Activated naive CD4-positive, alpha-beta T cell treated with anti-CD3 and anti-CD28 coated beads, Interleukin-2, amount 50 U/mL, for 16 hours (primary cell): ENCODE measurements at regions not wholly inside any gene's neighbourhood (a gene's known extent, or its start where the extent isn't known, plus 50 kb on each side); places are given as distances from the start of the nearest gene placed in this dataset.
"Not testable (repeated sequence)": the region's sequence is repeated elsewhere in the genome, so short reads cannot be mapped to it uniquely, and the experiment has no call there.

Experiments
- DNase-seq: peaks from one replicate; pipeline ENCODE4 v3.0.0-alpha.2; 2020

DNA sequence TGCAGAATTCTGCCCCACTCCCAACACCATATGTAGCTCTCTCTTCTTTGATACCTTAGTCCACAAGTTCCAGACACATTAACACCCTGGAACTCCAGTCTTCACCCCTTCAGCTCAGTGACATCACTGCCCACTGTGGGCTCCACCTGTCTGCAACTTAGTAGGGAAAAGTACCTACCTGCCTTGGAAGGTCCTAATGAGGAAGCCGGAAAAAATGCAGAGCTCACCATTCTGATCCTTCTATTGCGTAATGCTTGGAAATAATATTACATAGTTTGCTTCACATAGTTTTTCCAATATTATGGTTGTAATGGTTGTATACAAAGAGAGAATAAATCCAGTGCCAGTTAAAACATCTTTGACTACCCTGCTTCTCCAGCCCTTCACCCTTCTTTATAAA, 738.4 kb downstream of the RNF144A start:
- no peak for DNase-seq

GRCh38 chr2:7657526-7657925, 740.3 kb downstream of the RNF144A start:
- DNase-seq, result not testable (repeated sequence)

DNA sequence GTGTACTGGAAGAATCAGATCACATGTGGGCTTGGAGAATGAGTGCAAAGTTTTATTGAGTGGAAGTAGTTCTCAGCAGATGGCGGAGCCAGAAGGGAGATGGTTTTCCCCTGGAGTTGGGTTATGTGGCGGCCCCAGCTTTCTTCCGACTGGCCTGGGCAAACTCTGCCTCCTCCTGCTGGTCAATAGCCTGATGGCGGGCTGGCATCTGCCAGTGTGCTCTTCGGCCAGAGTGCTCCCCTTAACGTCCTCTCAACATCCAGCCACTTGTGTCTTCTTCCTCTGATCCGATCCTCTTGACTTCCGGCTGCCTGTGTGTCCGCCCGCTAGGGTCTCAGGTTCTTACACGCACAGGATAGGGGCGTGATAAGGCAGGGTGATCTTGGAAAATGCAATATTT, 741.3 kb downstream of the RNF144A start:
- no peak for DNase-seq

- no peak for DNase-seq
Measured at GRCh38 chr2:7660816-7661215, 743.6 kb downstream of the RNF144A start.

DNA sequence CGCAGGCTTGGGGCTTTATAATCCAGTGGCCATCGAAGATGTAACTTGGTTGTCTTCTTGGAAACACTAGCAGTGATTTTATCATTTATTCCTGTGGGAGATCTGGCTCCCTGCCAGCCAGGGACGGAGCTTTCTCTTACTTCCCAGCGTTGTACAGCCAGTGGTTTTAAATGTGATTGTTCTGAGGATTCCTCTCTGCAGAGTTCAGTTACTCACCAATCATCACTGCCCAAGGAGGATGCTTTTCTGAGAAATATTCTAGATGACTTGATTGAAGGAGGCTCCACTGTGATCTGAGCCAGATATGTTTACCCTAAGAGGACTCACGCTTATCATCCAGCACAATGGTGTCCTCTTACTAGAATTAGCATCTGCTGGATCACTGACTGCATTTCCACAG, 744.3 kb downstream of the RNF144A start:
- DNase-seq, result no peak

DNA sequence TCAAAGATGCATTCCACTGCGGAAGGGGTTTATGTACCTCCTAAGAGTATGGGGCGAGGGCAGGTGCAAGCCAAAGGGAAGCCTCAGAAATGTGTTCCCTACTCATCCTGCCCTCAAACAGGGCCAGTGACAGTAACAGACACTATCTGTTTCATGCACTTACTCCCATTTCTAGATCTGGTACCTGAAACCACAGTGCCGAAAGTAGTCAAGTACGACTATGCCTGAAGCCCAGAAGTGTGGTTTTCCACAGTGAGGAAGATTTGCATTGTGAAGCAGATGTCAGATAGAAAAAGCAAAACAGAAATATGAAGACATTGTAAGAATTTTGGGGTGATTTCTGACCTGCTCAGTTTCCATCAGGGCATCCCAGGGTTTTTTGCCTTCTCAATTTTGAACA, 748.7 kb downstream of the RNF144A start:
- DNase-seq, result no peak

DNA sequence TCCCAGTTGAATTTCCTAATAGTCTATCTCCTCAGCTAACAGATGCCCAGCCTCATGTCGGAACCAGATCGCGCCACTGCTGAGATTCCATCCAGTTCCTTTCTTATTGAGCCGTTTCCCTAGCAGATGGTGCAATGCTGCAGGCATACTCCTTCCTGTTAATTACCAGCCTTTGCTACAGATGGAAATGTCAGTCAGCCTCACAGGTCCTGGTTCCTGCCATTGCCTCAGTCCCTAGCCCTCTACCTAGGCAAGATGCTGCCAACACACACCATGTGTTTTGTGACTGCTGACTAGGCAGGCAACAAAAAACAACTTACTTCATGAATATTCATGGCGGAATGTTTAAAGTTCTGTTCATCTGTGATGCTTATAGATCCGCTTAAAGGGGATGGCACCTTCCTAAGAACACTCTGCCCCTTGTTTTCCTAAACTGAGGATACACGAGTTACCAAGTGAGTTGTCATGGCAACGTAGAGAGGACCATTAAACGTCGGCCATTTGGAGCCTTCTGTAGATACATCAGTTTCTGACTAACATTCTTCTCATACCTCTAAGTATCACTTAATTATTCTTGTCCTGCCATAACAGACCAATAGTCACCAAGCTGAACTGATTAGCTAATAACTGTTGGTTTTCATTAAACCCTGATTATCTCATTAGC, 749.5 kb downstream of the RNF144A start:
- no peak for DNase-seq

- no peak for DNase-seq
Measured at GRCh38 chr2:7667260-7667757, 750.1 kb downstream of the RNF144A start.

DNA sequence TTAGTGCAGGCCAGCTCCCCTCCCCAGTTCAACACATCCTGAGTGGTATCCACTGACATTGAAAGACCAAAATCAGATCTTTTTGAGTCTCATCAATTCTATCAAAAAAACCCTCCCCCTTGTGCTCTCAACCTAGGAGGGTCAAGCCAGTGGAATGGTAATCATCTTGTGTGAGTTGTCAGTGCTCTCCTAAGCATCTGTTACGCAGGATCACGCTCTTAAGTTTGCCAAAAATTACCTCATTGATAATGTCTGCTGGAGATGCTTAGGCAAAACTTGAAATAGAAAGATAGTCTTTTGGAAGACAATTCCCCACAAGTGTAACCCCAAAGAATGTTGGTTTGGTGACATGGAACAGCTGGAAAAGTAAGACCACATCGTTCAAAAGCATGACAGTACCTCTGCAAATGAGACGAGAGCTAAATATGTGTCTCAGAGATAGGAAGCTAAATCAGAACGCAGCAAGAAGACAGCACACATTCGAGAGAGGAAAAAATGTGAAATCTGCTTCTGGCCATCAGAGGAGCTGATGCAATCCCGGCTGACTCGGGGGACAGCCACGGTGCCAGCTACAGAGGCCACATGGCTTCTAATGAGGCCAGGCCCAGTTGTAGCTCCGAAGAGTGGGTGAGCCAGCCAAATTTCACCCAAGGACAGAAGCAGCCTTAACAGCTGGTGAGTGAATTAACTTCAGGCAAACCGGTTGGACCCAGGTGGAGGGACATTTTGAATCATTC, 753.9 kb downstream of the RNF144A start:
- DNase-seq, result no peak

DNA sequence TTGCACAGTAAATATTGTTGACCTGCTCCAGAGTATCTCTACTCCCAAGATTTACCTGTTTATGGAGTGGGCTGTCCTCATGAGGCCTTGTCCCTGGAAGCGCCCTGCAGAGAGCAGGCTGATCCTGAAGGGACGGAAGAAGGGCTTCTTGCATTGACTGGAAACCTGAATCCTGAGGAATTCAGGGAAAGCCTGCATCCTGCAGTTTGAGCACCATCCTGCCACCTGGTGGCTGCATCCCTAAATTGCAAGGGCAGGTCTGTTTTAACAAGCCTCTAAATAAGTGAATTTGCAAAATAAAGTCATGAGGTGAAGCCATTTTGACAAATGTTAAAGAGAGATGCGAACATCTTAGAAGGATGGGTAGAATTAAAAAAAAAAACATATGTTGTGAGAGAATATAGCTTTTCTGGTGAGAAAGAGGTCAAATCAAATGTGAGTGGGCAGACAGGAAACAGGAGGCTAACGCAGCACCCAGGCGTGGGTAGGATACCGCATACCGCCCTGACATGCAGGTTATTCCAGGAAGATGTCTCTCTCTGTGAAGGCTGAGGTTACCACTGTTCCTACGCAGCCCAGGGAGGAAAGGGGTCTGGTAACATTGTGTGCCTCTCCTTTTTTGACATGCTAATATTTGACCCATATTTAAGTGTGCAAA, 754.9 kb downstream of the RNF144A start:
- DNase-seq, result peak; percentile 41

DNA sequence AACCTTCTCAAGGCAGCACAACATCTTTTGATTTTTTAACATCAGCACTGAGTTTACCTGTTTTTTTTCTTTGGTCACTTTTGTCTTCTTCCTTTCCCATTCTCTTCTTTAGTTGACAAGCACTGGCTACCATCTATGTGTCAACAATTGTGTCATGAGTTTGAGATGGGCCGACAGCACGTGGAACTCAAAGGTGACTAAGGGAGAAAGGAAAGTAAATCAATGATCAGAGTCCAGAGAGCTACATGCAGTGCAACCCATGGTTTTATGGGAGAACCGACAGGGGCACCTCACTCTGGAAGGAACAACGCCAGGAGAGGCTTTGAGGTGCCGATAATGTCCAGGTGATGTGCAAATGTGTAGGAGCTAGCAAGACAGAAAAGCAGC, 755.5 kb downstream of the RNF144A start:
- DNase-seq, result no peak

DNA sequence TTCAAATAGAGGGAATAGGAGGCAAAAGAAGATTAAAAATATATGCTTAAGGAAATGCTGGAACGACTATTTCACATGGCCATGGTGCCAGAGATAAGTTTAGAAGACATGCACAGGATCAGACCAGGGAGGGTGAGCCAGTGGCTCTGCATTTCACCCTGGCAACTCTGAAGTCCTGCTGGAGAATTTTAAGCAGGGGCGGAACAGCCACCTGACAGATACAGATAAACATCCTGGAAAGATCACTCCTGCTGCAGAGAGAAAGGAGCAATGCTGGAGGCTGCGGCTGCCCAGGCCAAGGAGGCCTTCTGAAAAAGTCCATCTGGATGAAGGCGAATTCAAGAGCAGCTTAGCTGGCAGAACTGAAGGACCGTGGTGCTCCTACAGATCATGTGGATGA, 755.9 kb downstream of the RNF144A start:
- DNase-seq, result no peak

DNA sequence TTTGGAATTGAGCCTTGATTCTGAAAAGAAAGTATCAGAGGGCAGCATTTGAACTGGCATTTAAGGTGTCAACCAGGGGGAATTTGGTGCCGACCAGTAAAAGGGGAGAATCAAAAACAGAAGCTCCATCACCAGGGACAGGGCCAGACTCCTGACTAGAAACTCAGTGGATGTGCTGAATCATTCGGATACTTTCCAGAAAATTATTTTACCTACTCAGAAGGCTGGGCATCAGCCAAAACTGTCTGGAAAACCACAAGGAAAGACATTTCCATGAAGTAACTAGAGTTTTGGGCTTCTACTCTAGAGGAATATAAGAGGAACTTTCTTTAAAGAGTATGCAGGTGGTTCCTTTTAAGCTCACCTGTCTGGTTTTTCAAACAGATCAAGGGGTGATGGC, 756.6 kb downstream of the RNF144A start:
- DNase-seq, result no peak

DNA sequence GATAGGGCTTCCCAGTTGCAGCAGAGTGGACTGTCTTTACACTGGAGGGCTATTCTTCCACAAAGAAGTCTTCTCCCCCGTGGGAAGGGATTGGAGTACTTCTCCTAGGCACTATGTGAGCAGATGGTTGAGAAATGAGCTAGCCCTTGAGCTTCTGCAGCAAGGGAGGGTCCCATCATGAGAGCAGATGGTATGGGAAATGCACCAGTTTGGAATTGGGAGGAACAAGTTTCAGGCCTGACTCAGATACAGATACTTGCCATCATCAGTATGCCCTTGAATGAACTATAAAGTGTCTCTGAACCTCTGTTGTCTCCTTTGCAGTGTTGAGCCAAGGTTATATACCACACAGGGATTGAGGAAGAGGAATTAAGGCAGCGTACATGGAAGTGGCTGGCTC, 757.4 kb downstream of the RNF144A start:
- no peak for DNase-seq

DNA sequence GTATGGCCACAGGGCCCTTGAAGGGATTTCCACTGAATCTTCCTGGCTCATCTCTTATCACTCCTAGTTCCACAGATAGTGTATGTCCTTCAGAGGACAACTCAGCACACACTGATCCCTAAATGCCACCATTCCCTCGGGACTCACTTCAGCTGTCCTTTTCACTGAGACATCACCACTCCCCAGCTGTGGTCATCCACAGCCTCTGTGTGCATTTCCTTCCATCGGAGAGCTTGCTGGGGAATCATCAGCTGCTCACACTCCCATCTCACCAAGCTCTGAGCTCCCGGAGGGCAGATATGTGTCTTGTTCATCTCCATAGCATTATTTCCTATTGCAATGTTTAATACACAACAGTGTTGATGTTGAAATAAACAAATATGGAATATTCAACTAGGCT, 759.5 kb downstream of the RNF144A start:
- DNase-seq, result no peak

GRCh38 chr2:7681881-7682461, 764.8 kb downstream of the RNF144A start:
- no peak for DNase-seq

DNA sequence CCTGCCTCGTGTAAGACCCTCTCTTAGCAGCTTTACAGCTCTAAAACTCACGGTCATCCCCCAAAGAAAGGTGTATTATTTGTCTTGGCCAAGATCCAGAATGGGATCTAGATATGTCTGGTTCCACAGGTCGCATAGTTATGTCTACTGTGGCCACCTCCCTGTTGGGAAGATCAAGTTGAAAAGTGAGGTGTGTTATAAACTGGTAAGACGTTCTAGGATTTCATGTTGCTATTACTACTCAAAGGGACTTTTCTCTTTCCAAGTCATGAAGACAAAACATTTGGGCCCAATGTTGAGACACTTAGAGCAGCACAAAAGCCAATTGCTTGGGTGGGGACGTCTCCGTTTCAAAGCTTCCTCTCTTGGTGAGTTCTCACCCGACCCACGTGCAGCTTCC, 766.0 kb downstream of the RNF144A start:
- DNase-seq, result no peak

DNA sequence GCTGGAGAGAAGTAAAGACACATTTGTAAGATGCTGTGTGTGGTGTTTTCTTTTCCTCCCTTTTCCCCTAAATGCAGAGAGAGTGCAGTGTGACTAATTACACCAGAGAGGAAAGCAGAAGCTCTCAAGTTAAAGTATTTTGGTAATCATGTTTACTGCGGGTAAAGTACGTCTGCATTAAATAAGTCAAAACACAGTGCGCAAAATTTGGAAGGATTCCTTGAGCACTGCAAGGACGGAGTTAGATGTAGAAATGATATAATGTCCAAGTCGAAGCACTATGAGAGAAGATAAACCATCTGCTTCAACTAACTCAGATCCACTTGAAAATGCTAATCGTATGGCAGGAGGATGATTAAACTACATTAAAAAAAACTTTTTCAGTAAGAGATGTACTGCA, 766.5 kb downstream of the RNF144A start:
- DNase-seq, result no peak

DNA sequence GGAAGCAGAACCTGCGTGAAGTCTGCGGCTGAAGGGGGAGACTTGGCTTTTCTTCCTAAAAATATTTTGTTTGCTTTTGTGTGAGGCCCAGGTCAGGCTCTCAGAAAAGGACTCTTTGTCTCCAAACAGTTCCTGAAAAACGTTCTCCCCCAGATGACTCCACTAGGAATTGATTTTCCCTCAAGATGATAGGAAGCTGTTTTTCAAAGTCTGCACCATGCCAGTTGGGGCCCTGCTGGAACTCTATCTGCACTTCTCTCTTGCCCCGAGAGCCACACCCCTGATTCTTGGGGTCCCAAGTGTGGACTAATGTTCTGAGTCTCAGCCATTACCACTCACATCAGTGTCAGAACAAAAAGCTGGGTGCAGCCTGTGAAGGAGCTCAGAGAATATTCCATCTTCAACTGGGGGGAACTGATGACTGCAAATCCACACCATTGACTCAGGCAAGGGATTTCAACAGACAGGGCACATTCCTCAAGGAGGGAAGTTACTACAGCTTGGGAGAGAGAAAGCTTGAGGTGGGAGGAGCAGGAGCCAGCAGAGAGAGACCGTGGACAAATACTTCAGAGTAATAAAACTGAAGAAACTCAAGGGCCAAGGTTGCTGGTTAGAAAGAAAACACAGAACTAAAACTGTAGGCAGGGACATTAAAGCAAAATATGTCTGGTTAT, 768.3 kb downstream of the RNF144A start:
- DNase-seq, result no peak

DNA sequence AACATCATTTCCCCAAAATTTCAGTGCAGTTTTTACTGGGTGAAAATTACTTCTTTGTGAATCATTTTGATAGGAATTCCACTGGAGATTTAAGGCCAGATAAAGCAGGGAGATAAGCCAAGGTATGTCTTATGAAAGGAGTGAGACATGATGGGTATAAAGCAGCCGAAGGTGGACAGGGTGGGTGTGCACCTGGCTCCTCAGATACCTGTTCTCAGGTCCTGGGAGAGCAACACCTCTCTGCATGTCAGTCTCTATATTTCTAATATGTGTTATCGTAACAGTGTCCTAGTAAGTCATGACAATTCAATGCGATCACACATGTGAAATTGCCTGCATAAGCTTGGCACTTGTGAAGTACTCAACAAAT, 768.8 kb downstream of the RNF144A start:
- DNase-seq, result no peak

- no peak for DNase-seq
Measured at GRCh38 chr2:7691961-7692656, 774.9 kb downstream of the RNF144A start.

DNA sequence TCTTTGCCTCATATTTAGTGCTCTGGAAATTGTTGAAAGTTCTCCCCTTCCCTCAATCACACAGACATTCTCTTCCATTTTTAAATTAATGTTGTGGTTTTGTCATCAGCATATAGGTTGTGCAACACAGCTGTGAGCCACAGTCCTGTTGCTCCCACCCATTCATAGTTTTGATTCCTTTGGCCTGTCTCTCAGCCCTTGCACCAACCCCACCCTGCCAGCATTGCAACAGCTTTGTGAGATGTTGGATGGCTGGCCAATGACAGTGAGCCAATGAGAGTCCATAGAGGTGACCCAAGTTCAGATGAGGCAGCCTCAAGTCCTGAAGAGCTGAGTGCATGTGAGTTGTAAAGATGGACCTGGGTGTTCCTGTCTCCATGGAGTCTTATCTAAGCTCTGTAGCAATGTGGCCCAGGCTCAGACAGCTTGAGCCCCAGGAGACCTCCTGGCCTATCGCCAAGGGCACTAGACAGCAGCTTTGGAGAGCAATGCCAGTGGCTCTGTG, 775.5 kb downstream of the RNF144A start:
- no peak for DNase-seq
